Peyer's patch (tissue), 4 donors: ENCODE measurements at regions not wholly inside any gene's neighbourhood (a gene's known extent, or its start where the extent isn't known, plus 50 kb on each side); places are given as distances from the start of the nearest gene placed in this dataset.

Experiments used
- DNase-seq, 3 donors: peaks; one replicate each; pipeline ENCODE4 v3.0.0-alpha.2; 2017 to 2019
- H3K27ac ChIP-seq, 4 donors: fragments of 200-600 bp; sonication (generic); one replicate each; pipeline ENCODE4 v1.5.1; 2016 to 2019
- H3K27me3 ChIP-seq, 2 donors: fragments of 200-600 bp; sonication (generic); one replicate each; pipeline ENCODE4 v1.5.1; 2019
- H3K36me3 ChIP-seq, 3 donors: fragments of 200-600 bp; sonication (generic); one replicate each; pipeline ENCODE4 v1.5.1; 2016 to 2019
- H3K4me1 ChIP-seq, 4 donors: fragments of 200-600 bp; sonication (generic); one replicate each; pipeline ENCODE4 v1.5.1; 2016 to 2019
- H3K4me3 ChIP-seq, 4 donors: fragments of 200-600 bp; sonication (generic); 1 replicate in 3 of 4; 2 replicates in 1 of 4; pipeline ENCODE4 v1.5.1; 2016 to 2019; ENCODE audit warnings: mild to moderate bottlenecking in 1 of 4
- H3K9me3 ChIP-seq, 4 donors: fragments of 200-600 bp; sonication (generic); one replicate each; pipeline ENCODE4 v1.5.1; 2016 to 2019; ENCODE audit warnings: mild to moderate bottlenecking in 1 of 4
- CTCF ChIP-seq, 6 experiments: fragments of 450-650 bp in 4 of 6; fragments of 200-600 bp in 2 of 6; sonication (generic) in 1 of 6; IDR thresholded peaks; one replicate each; pipeline ENCODE4 v1.5.1; 2017 to 2019; ENCODE audit warnings: antibody characterized with exemption in 6 of 6, mild to moderate bottlenecking in 3 of 6, moderate library complexity in 1 of 6
- POLR2A ChIP-seq, 2 donors: fragments of 450-650 bp; IDR thresholded peaks; one replicate each; pipeline ENCODE4 v1.5.1; 2017; ENCODE audit warnings: antibody characterized with exemption in 2 of 2, mild to moderate bottlenecking in 2 of 2, moderate library complexity in 2 of 2

- no peaks in the 10 kb centered on the region for H3K36me3 ChIP-seq
- H3K27ac ChIP-seq: no peak overlapping the region
- no peak for TF ChIP-seq POLR2A (IDR thresholded peaks at IDR 0.05)
- no peak for TF ChIP-seq CTCF (IDR thresholded peaks at IDR 0.05)
- no peak overlapping the region for H3K4me3 ChIP-seq
- no peaks in the 10 kb centered on the region for H3K27me3 ChIP-seq
- no peaks in the 10 kb centered on the region for H3K9me3 ChIP-seq
- peaks cover 0 to 5% (median 0%) of the 10 kb centered on the region in 4 donors for H3K4me1 ChIP-seq
- DNase-seq: no peak
These were observed 121.6 kb upstream of the TRIM2 start for GRCh38 chr4:153082322-153083301.

GRCh38 chr4:153083447-153083947, 120.7 kb upstream of the TRIM2 start:
- TF ChIP-seq CTCF (IDR thresholded peaks at IDR 0.05) (peak in 5 of 6 experiments; percentile 38 to 80 (median 77)), POLR2A (IDR thresholded peaks at IDR 0.05) (no peak)
- peak; percentile 45 to 82 (median 58) for DNase-seq
- no peak overlapping the region for H3K27ac ChIP-seq

GRCh38 chr4:153084224-153084979, 119.8 kb upstream of the TRIM2 start:
- DNase-seq: no peak
- no peak overlapping the region for H3K27ac ChIP-seq
- peaks cover 0 to 5% (median 0%) of the 10 kb centered on the region in 4 donors for H3K4me1 ChIP-seq
- H3K9me3 ChIP-seq: no peaks in the 10 kb centered on the region
- TF ChIP-seq POLR2A (IDR thresholded peaks at IDR 0.05) (no peak), CTCF (IDR thresholded peaks at IDR 0.05) (no peak)
- no peaks in the 10 kb centered on the region for H3K27me3 ChIP-seq
- H3K36me3 ChIP-seq: no peaks in the 10 kb centered on the region
- H3K4me3 ChIP-seq: no peak overlapping the region

More at GRCh38 chr4:153083447-153083947, 120.7 kb upstream of the TRIM2 start:
- Histone ChIP-seq H3K27me3 (no peaks in the 10 kb centered on the region), H3K36me3 (no peaks in the 10 kb centered on the region), H3K9me3 (no peaks in the 10 kb centered on the region), H3K4me3 (no peak overlapping the region), H3K4me1 (peaks cover 0 to 5% (median 0%) of the 10 kb centered on the region in 4 donors)

GRCh38 chr4:153084980-153085630, 119.1 kb upstream of the TRIM2 start:
- Histone ChIP-seq H3K36me3 (no peaks in the 10 kb centered on the region), H3K4me1 (peaks cover 0 to 5% (median 0%) of the 10 kb centered on the region in 4 donors), H3K27me3 (no peaks in the 10 kb centered on the region), H3K9me3 (no peaks in the 10 kb centered on the region), H3K27ac (no peak overlapping the region), H3K4me3 (no peak overlapping the region)
- TF ChIP-seq POLR2A (IDR thresholded peaks at IDR 0.05): no peak
- TF ChIP-seq CTCF (IDR thresholded peaks at IDR 0.05): peak; percentile 68 to 95 (median 91)
- peak; percentile 67 to 89 (median 80) for DNase-seq

- no peaks in the 10 kb centered on the region for H3K27me3 ChIP-seq
- no peaks in the 10 kb centered on the region for H3K9me3 ChIP-seq
- no peak overlapping the region for H3K27ac ChIP-seq
- H3K36me3 ChIP-seq: no peaks in the 10 kb centered on the region
- DNase-seq: no peak
- peaks cover 0 to 5% (median 0%) of the 10 kb centered on the region in 4 donors for H3K4me1 ChIP-seq
- no peak for TF ChIP-seq POLR2A (IDR thresholded peaks at IDR 0.05)
- no peak for TF ChIP-seq CTCF (IDR thresholded peaks at IDR 0.05)
- H3K4me3 ChIP-seq: no peak overlapping the region
These were observed 116.5 kb upstream of the TRIM2 start for GRCh38 chr4:153087671-153088194.
